Naive thymus-derived CD4-positive, alpha-beta T cell (primary cell): ENCODE measurements at regions not wholly inside any gene's neighbourhood (a gene's known extent, or its start where the extent isn't known, plus 50 kb on each side); places are given as distances from the start of the nearest gene placed in this dataset.

Source experiments
- ATAC-seq: fragments of 150-1000 bp; cut with Tn5 transposase; 2 replicates; pipeline ENCODE4 v1.10.0; 2021; ENCODE audit warnings: mild to moderate bottlenecking, moderate library complexity
- CTCF ChIA-PET: fragments of 350-600 bp; sonication (Branson Sonifier 250); formaldehyde crosslinking; loops from one replicate; lab custom pipeline; 2021; ENCODE audit warnings: antibody characterized with exemption; lab: Charles Lee
- POLR2A ChIA-PET: fragments of 350-600 bp; sonication (Branson Sonifier 250); formaldehyde crosslinking; loops from one replicate; lab custom pipeline; 2021; ENCODE audit warnings: antibody characterized with exemption, inconsistent platforms; lab: Charles Lee
- DNase-seq, 9 donors: peaks; one replicate each; pipeline versions ENCODE4 v3.0.0 to v3.0.0-alpha.2; 2020 to 2022; ENCODE audit warnings: mixed read lengths in 1 of 9
- H3K27ac ChIP-seq: one replicate; pipeline ENCODE4 v1.7.0; 2013; ENCODE audit warnings: mild to moderate bottlenecking, low read depth, low read length, moderate library complexity
- H3K27me3 ChIP-seq, 2 donors: one replicate each; pipeline ENCODE4 v1.7.0; 2013; ENCODE audit warnings: low read length in 2 of 2, mild to moderate bottlenecking in 2 of 2, moderate library complexity in 2 of 2; ENCODE audit not compliant: control insufficient read depth in 2 of 2, insufficient read depth in 2 of 2
- H3K36me3 ChIP-seq, 3 experiments: 1 replicate in 2 of 3; 2 replicates in 1 of 3; pipeline ENCODE4 v1.7.0; 2013; ENCODE audit warnings: low read length in 3 of 3, mild to moderate bottlenecking in 3 of 3, moderate library complexity in 1 of 3; ENCODE audit not compliant: insufficient read depth in 3 of 3, control insufficient read depth in 2 of 3
- H3K4me1 ChIP-seq, 2 donors: one replicate each; pipeline ENCODE4 v1.7.0; 2013; ENCODE audit warnings: low read length in 2 of 2, mild to moderate bottlenecking in 2 of 2, moderate library complexity in 1 of 2; ENCODE audit not compliant: control insufficient read depth in 2 of 2, insufficient read depth in 2 of 2
- H3K4me3 ChIP-seq: 2 replicates; pipeline ENCODE4 v1.7.0; 2013; ENCODE audit warnings: mild to moderate bottlenecking, low read length
- H3K9me3 ChIP-seq, 3 experiments: 1 replicate in 2 of 3; 2 replicates in 1 of 3; pipeline ENCODE4 v1.7.0; 2013; ENCODE audit warnings: low read length in 3 of 3; ENCODE audit not compliant: control insufficient read depth in 2 of 3
- H3K27ac Mint-ChIP-seq, 9 donors: one replicate each; pipeline ENCODE4 v1.8.0; 2020 to 2022; ENCODE audit warnings: mixed read lengths in 9 of 9, mild to moderate bottlenecking in 8 of 9, moderate library complexity in 5 of 9, inconsistent platforms in 2 of 9
- H3K27me3 Mint-ChIP-seq, 5 donors: one replicate each; pipeline ENCODE4 v1.8.0; 2021 to 2022; ENCODE audit warnings: mixed read lengths in 5 of 5, mild to moderate bottlenecking in 1 of 5
- H3K36me3 Mint-ChIP-seq, 5 donors: one replicate each; pipeline ENCODE4 v1.8.0; 2020 to 2022; ENCODE audit warnings: mixed read lengths in 5 of 5, mild to moderate bottlenecking in 3 of 5, inconsistent platforms in 1 of 5
- H3K4me1 Mint-ChIP-seq, 7 donors: one replicate each; pipeline ENCODE4 v1.8.0; 2020 to 2022; ENCODE audit warnings: mixed read lengths in 7 of 7, mild to moderate bottlenecking in 3 of 7, inconsistent platforms in 1 of 7
- H3K4me3 Mint-ChIP-seq, 10 donors: one replicate each; pipeline ENCODE4 v1.8.0; 2020 to 2022; ENCODE audit warnings: mild to moderate bottlenecking in 10 of 10, mixed read lengths in 10 of 10, moderate library complexity in 6 of 10, inconsistent platforms in 2 of 10
- H3K9me3 Mint-ChIP-seq, 11 donors: one replicate each; pipeline ENCODE4 v1.8.0; 2020 to 2022; ENCODE audit warnings: mixed read lengths in 11 of 11, mild to moderate bottlenecking in 4 of 11, inconsistent platforms in 1 of 11, moderate library complexity in 1 of 11
- intact Hi-C, 2 donors: fragments of 100-400 bp; cut with micrococcal nuclease; formaldehyde crosslinking; loops; one replicate each; pipeline ENCODE4 v1.15.1; 2023

DNA sequence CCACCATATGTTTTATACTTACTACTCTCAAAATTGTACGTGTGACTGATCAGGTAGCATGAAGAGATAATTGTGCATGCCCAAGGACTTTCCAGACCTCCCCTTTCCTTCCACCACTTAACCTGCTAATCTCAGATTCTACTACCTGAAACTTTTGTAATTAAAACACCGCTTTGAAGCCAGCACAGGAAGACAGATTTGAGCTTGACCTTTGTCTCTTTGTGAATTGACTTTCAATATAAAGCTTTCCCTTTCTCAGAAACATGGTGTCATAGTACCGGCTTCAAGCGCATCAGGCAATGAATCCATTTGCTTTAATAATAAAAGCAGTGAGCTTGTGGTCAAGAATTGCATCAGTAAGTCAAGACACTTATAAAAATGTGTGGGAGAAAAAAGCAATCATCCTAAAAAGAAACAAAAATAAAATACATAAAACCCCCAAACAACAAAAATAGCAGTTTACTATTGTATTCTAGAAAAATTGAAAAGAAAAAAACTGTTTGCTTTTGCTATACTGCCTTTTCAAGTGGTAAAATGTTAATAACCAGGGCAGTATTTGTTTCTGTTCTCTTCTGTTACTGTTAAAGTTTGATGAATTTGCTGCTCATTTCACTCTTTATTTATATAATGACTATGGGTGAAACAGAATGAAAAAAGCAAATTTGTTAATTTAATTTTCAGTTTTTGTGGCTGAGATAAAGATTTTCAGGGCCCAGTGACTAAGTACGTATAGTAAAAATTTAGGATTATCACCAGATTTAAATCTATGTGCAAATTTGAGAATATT, 2075.3 kb downstream of the PCDH9 start:
- Histone ChIP-seq H3K4me3 (no peak overlapping the region), H3K4me1 (no peaks in the 10 kb centered on the region), H3K36me3 (no peaks in the 10 kb centered on the region), H3K27ac (no peak overlapping the region), H3K27me3 (no peaks in the 10 kb centered on the region), H3K9me3 (peaks cover 0 to 6% (median 0%) of the 10 kb centered on the region in 3 experiments)
- intact Hi-C loops: no loop called here
- DNase-seq: no peak
- ChIA-PET CTCF (no interaction called here), POLR2A (no interaction called here)
- Mint-ChIP-seq H3K36me3 (no peaks in the 10 kb centered on the region), H3K27ac (peak overlapping the region in 1 of 9 donors; percentile 54), H3K9me3 (peaks cover 0 to 13% (median 6%) of the 10 kb centered on the region in 11 donors), H3K4me1 (peaks cover 0 to 9% (median 0%) of the 10 kb centered on the region in 7 donors), H3K27me3 (no peaks in the 10 kb centered on the region), H3K4me3 (peak overlapping the region in 1 of 10 donors; percentile 15)
- ATAC-seq: no peak

DNA sequence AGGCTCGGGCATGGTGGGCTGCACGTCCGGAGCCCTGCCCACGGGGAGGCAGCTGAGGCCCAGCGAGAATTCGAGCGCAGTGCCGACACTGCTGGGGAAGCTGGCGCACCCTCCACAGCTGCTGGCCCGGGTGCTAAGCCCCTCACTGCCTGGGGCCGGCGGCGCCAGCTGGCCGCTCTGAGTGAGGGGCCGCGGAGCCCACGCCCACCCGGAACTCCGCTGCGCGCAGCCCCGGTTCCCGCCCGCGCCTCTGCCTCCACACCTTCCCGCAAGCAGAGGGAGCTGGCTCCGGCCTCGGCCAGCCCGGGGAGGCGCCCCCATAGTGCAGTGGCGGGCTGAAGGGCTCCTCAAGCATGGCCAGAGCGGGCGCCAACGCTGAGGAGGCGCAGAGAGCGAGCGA, 2080.4 kb downstream of the PCDH9 start:
- H3K36me3 Mint-ChIP-seq: no peaks in the 10 kb centered on the region
- H3K27me3 ChIP-seq: no peaks in the 10 kb centered on the region
- H3K4me1 Mint-ChIP-seq: peaks cover 0 to 8% (median 0%) of the 10 kb centered on the region in 7 donors
- POLR2A ChIA-PET: no interaction called here
- H3K4me1 ChIP-seq: no peaks in the 10 kb centered on the region
- H3K4me3 Mint-ChIP-seq: no peak overlapping the region
- H3K9me3 ChIP-seq: peaks cover 0 to 6% (median 0%) of the 10 kb centered on the region in 3 experiments
- intact Hi-C loops: no loop called here
- H3K36me3 ChIP-seq: no peaks in the 10 kb centered on the region
- H3K27me3 Mint-ChIP-seq: no peaks in the 10 kb centered on the region
- ATAC-seq (no peak), DNase-seq (no peak)
- CTCF ChIA-PET: no interaction called here
- H3K4me3 ChIP-seq: no peak overlapping the region
- H3K9me3 Mint-ChIP-seq: peaks cover 1 to 18% (median 14%) of the 10 kb centered on the region in 11 donors
- no peak overlapping the region for H3K27ac ChIP-seq
- H3K27ac Mint-ChIP-seq: no peak overlapping the region

GRCh38 chr13:65143920-65144319, 2086.2 kb downstream of the PCDH9 start:
- no peaks in the 10 kb centered on the region for H3K4me1 ChIP-seq
- no peaks in the 10 kb centered on the region for H3K36me3 ChIP-seq
- DNase-seq (no peak), ATAC-seq (no peak)
- Mint-ChIP-seq H3K4me3 (no peak overlapping the region), H3K27ac (no peak overlapping the region), H3K4me1 (no peaks in the 10 kb centered on the region), H3K9me3 (peaks cover 0 to 18% (median 9%) of the 10 kb centered on the region in 11 donors), H3K27me3 (no peaks in the 10 kb centered on the region), H3K36me3 (no peaks in the 10 kb centered on the region)
- no peak overlapping the region for H3K27ac ChIP-seq
- CTCF ChIA-PET: no interaction called here
- POLR2A ChIA-PET: no interaction called here
- H3K4me3 ChIP-seq: no peak overlapping the region
- H3K9me3 ChIP-seq: no peaks in the 10 kb centered on the region
- intact Hi-C loops: no loop called here
- H3K27me3 ChIP-seq: no peaks in the 10 kb centered on the region

GRCh38 chr13:65133094-65133493, 2097.0 kb downstream of the PCDH9 start:
- Histone ChIP-seq H3K27ac (no peak overlapping the region), H3K4me3 (no peak overlapping the region), H3K36me3 (no peaks in the 10 kb centered on the region), H3K9me3 (no peaks in the 10 kb centered on the region), H3K4me1 (no peaks in the 10 kb centered on the region), H3K27me3 (no peaks in the 10 kb centered on the region)
- peaks cover 0 to 23% (median 5%) of the 10 kb centered on the region in 11 donors for H3K9me3 Mint-ChIP-seq
- no peak for DNase-seq
- ChIA-PET POLR2A (no interaction called here), CTCF (no interaction called here)
- intact Hi-C loops: no loop called here
- no peak overlapping the region for H3K4me3 Mint-ChIP-seq
- no peak for ATAC-seq
- H3K36me3 Mint-ChIP-seq: no peaks in the 10 kb centered on the region
- no peak overlapping the region for H3K27ac Mint-ChIP-seq
- H3K27me3 Mint-ChIP-seq: no peaks in the 10 kb centered on the region
- no peaks in the 10 kb centered on the region for H3K4me1 Mint-ChIP-seq

GRCh38 chr13:65125236-65125635, 2104.9 kb downstream of the PCDH9 start:
- no peak overlapping the region for H3K27ac Mint-ChIP-seq
- Histone ChIP-seq H3K4me3 (no peak overlapping the region), H3K4me1 (no peaks in the 10 kb centered on the region), H3K27me3 (no peaks in the 10 kb centered on the region), H3K9me3 (no peaks in the 10 kb centered on the region), H3K36me3 (no peaks in the 10 kb centered on the region), H3K27ac (no peak overlapping the region)
- DNase-seq (no peak), ATAC-seq (no peak)
- intact Hi-C loops: no loop called here
- H3K9me3 Mint-ChIP-seq: peaks cover 2 to 24% (median 9%) of the 10 kb centered on the region in 11 donors
- no peaks in the 10 kb centered on the region for H3K36me3 Mint-ChIP-seq
- CTCF ChIA-PET: no interaction called here
- H3K4me3 Mint-ChIP-seq: no peak overlapping the region
- H3K4me1 Mint-ChIP-seq: no peaks in the 10 kb centered on the region
- H3K27me3 Mint-ChIP-seq: no peaks in the 10 kb centered on the region
- POLR2A ChIA-PET: no interaction called here

GRCh38 chr13:65112531-65112941, 2117.6 kb downstream of the PCDH9 start:
- Histone ChIP-seq H3K27me3 (no peaks in the 10 kb centered on the region), H3K36me3 (no peaks in the 10 kb centered on the region), H3K4me3 (no peak overlapping the region), H3K4me1 (no peaks in the 10 kb centered on the region), H3K27ac (no peak overlapping the region), H3K9me3 (no peaks in the 10 kb centered on the region)
- Mint-ChIP-seq H3K4me1 (no peaks in the 10 kb centered on the region), H3K27me3 (no peaks in the 10 kb centered on the region), H3K9me3 (peaks cover 2 to 19% (median 10%) of the 10 kb centered on the region in 11 donors), H3K36me3 (peaks cover 0 to 8% (median 0%) of the 10 kb centered on the region in 5 donors), H3K4me3 (no peak overlapping the region), H3K27ac (no peak overlapping the region)
- DNase-seq (no peak), ATAC-seq (no peak)
- POLR2A ChIA-PET: no interaction called here
- CTCF ChIA-PET: interaction anchor here (0.6 kb wide), 1 partner anchor 15 kb away, joined by 3 read pairs; no protein-coding TSS in a partner anchor
- intact Hi-C loops: no loop called here

DNA sequence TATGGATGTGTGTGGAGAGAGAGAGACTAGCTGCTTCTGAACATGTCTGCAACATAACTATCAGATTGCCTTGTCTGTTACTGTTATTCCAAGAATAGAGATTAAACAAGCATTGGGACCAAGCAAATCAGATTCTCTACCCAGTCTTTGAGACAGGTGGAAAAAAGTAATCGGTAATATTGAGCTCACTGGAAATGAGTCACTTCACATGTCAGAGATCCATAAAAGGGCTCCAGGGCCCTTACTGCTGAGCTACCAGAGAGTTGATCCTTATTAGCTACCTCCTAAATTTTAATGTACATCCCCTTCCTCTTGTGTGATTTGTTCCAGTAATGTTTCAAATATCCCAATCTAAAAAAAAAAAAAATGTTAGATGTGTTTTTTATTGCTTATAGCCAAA, 2118.0 kb downstream of the PCDH9 start:
- Mint-ChIP-seq H3K27ac (no peak overlapping the region), H3K36me3 (peaks cover 0 to 8% (median 0%) of the 10 kb centered on the region in 5 donors), H3K4me1 (no peaks in the 10 kb centered on the region), H3K27me3 (no peaks in the 10 kb centered on the region), H3K9me3 (peaks cover 3 to 21% (median 10%) of the 10 kb centered on the region in 11 donors), H3K4me3 (no peak overlapping the region)
- H3K27ac ChIP-seq: no peak overlapping the region
- ChIA-PET CTCF (interaction anchor here (0.6 kb wide), 1 partner anchor 15 kb away, joined by 3 read pairs; no protein-coding TSS in a partner anchor), POLR2A (no interaction called here)
- no peaks in the 10 kb centered on the region for H3K27me3 ChIP-seq
- H3K36me3 ChIP-seq: no peaks in the 10 kb centered on the region
- no peaks in the 10 kb centered on the region for H3K4me1 ChIP-seq
- intact Hi-C loops: no loop called here
- ATAC-seq (no peak), DNase-seq (no peak)
- no peaks in the 10 kb centered on the region for H3K9me3 ChIP-seq
- H3K4me3 ChIP-seq: no peak overlapping the region
